HEK293 (cell line): ENCODE measurements at regions not wholly inside any gene's neighbourhood (a gene's known extent, or its start where the extent isn't known, plus 50 kb on each side); places are given as distances from the start of the nearest gene placed in this dataset.
A peak's percentile ranks its signal among the peaks of the same experiment; 100 is the strongest.

Source experiments
- CTCF ChIA-PET: fragments of 350-600 bp; formaldehyde crosslinking; extraction: SDS; loops from one replicate; lab custom pipeline; 2021; ENCODE audit warnings: antibody characterized with exemption; lab: Yijun Ruan, JAX
- POLR2A ChIA-PET: fragments of 300-600 bp; formaldehyde crosslinking; extraction: SDS; loops from one replicate; lab custom pipeline; 2020; ENCODE audit warnings: antibody characterized with exemption, inconsistent platforms; lab: Yijun Ruan, JAX
- H3K27ac ChIP-seq: fragments of 200-500 bp; sonication (Bioruptor generic); 2 replicates; pipeline ENCODE4 v1.5.1; 2014; ENCODE audit warnings: low read depth, low read length, control low read depth, inconsistent platforms; ENCODE audit errors: extremely low read depth
- H3K36me3 ChIP-seq, 2 experiments: fragments of 200-500 bp in 1 of 2; sonication (Bioruptor generic) in 1 of 2; 1 replicate in 1 of 2; 2 replicates in 1 of 2; pipeline ENCODE4 v1.5.1; 2014 to 2017; ENCODE audit warnings: inconsistent platforms in 2 of 2, low read length in 2 of 2; ENCODE audit not compliant: control insufficient read depth in 2 of 2, insufficient read depth in 1 of 2
- H3K4me1 ChIP-seq: fragments of 200-500 bp; sonication (Bioruptor generic); 2 replicates; pipeline ENCODE4 v1.5.1; 2014; ENCODE audit warnings: mild to moderate bottlenecking, low read length, inconsistent platforms; ENCODE audit not compliant: control insufficient read depth, insufficient read depth
- H3K4me3 ChIP-seq: 2 replicates; pipeline ENCODE4 v1.5.1; 2011; ENCODE audit warnings: low read depth, mild to moderate bottlenecking, control low read depth, low read length, moderate library complexity
- H3K9me3 ChIP-seq: fragments of 200-500 bp; sonication (Bioruptor generic); 2 replicates; pipeline ENCODE4 v1.5.1; 2014; ENCODE audit warnings: low read depth, low read length, inconsistent platforms; ENCODE audit not compliant: control insufficient read depth, insufficient read depth
- GLI4 ChIP-seq: fragments of 450-650 bp; formaldehyde crosslinking; IDR thresholded peaks from 2 replicates; pipeline ENCODE4 v1.5.1; 2016; ENCODE audit warnings: missing biosample characterization, missing genetic modification characterization
- MYNN ChIP-seq: fragments of 450-650 bp; formaldehyde crosslinking; IDR thresholded peaks from 2 replicates; pipeline ENCODE4 v1.5.1; 2016; ENCODE audit warnings: missing biosample characterization, missing genetic modification characterization, borderline replicate concordance
- PRDM1 ChIP-seq: fragments of 450-650 bp; formaldehyde crosslinking; IDR thresholded peaks from 2 replicates; pipeline ENCODE4; 2016; ENCODE audit warnings: missing biosample characterization, missing genetic modification characterization
- RBAK ChIP-seq: fragments of 450-650 bp; formaldehyde crosslinking; IDR thresholded peaks from 2 replicates; pipeline ENCODE4 v1.5.1; 2016; ENCODE audit warnings: missing biosample characterization, missing genetic modification characterization
- ZNF121 ChIP-seq: fragments of 450-650 bp; formaldehyde crosslinking; IDR thresholded peaks from 2 replicates; pipeline ENCODE4 v1.5.1; 2016; ENCODE audit warnings: missing biosample characterization, missing genetic modification characterization
- ZNF138 ChIP-seq: fragments of 450-650 bp; formaldehyde crosslinking; IDR thresholded peaks from 2 replicates; pipeline ENCODE4 v1.5.1; 2016; ENCODE audit warnings: missing biosample characterization, missing genetic modification characterization, borderline replicate concordance
- ZNF16 ChIP-seq: fragments of 450-650 bp; formaldehyde crosslinking; IDR thresholded peaks from 2 replicates; pipeline ENCODE4 v1.5.1; 2016; ENCODE audit warnings: low read depth, missing biosample characterization, missing genetic modification characterization
- ZNF184 ChIP-seq: fragments of 450-650 bp; IDR thresholded peaks from 2 replicates; pipeline ENCODE4 v1.5.1; 2018; ENCODE audit warnings: missing biosample characterization, mild to moderate bottlenecking, missing genetic modification characterization
- ZNF214 ChIP-seq: fragments of 450-650 bp; formaldehyde crosslinking; IDR thresholded peaks from 2 replicates; pipeline ENCODE4 v1.5.1; 2017; ENCODE audit warnings: missing biosample characterization, mild to moderate bottlenecking, missing genetic modification characterization, borderline replicate concordance
- ZNF23 ChIP-seq: fragments of 450-650 bp; formaldehyde crosslinking; IDR thresholded peaks from 2 replicates; pipeline ENCODE4 v1.5.1; 2016; ENCODE audit warnings: missing biosample characterization, missing genetic modification characterization, borderline replicate concordance
- ZNF24 ChIP-seq: fragments of 450-650 bp; formaldehyde crosslinking; IDR thresholded peaks from 2 replicates; pipeline ENCODE4 v1.5.1; 2016; ENCODE audit warnings: missing biosample characterization, missing genetic modification characterization
- ZNF302 ChIP-seq: fragments of 450-650 bp; formaldehyde crosslinking; IDR thresholded peaks from 2 replicates; pipeline ENCODE4 v1.5.1; 2016; ENCODE audit warnings: missing biosample characterization, missing genetic modification characterization, low read depth
- ZNF416 ChIP-seq: fragments of 450-650 bp; formaldehyde crosslinking; IDR thresholded peaks from 2 replicates; pipeline ENCODE4 v1.5.1; 2016; ENCODE audit warnings: missing biosample characterization, missing genetic modification characterization
- ZNF473 ChIP-seq: fragments of 450-650 bp; formaldehyde crosslinking; IDR thresholded peaks from 2 replicates; pipeline ENCODE4 v1.5.1; 2017; ENCODE audit warnings: missing biosample characterization, missing genetic modification characterization
- ZNF510 ChIP-seq: fragments of 450-650 bp; formaldehyde crosslinking; IDR thresholded peaks from 2 replicates; pipeline ENCODE4 v1.5.1; 2018; ENCODE audit warnings: mild to moderate bottlenecking, missing genetic modification characterization, missing biosample characterization; ENCODE audit not compliant: insufficient replicate concordance
- ZNF549 ChIP-seq: fragments of 450-650 bp; IDR thresholded peaks from 2 replicates; pipeline ENCODE4 v1.5.1; 2018; ENCODE audit warnings: missing biosample characterization, missing genetic modification characterization, mild to moderate bottlenecking, inconsistent platforms, moderate library complexity
- ZNF585B ChIP-seq: fragments of 450-650 bp; formaldehyde crosslinking; IDR thresholded peaks from 2 replicates; pipeline ENCODE4 v1.5.1; 2016; ENCODE audit warnings: missing biosample characterization, missing genetic modification characterization
- ZNF654 ChIP-seq: fragments of 450-650 bp; formaldehyde crosslinking; IDR thresholded peaks from 2 replicates; pipeline ENCODE4 v1.5.1; 2016; ENCODE audit warnings: low read depth, missing biosample characterization, missing genetic modification characterization
- ZNF707 ChIP-seq: fragments of 450-650 bp; formaldehyde crosslinking; IDR thresholded peaks from 2 replicates; pipeline ENCODE4 v1.5.1; 2016; ENCODE audit warnings: missing biosample characterization, missing genetic modification characterization
- TF ChIP-seq, protein P1 (sequence below): fragments of 450-650 bp; formaldehyde crosslinking; IDR thresholded peaks from 2 replicates; pipeline ENCODE4 v1.5.1; 2017; ENCODE audit warnings: missing biosample characterization, missing genetic modification characterization
- TF ChIP-seq, protein P2 (sequence below): sonication (generic); formaldehyde crosslinking; IDR thresholded peaks from 2 replicates; pipeline ENCODE4 v1.8.1; 2022; ENCODE audit warnings: mild to moderate bottlenecking, moderate library complexity, missing genetic modification reagents
- TF ChIP-seq, protein P3 (sequence below): fragments of 450-650 bp; formaldehyde crosslinking; IDR thresholded peaks from 2 replicates; pipeline ENCODE4 v1.5.1; 2016; ENCODE audit warnings: missing biosample characterization, missing genetic modification characterization, borderline replicate concordance
- TF ChIP-seq, protein P4 (sequence below): fragments of 450-650 bp; formaldehyde crosslinking; IDR thresholded peaks from 2 replicates; pipeline ENCODE4 v1.5.1; 2016; ENCODE audit warnings: missing biosample characterization, missing genetic modification characterization

DNA sequence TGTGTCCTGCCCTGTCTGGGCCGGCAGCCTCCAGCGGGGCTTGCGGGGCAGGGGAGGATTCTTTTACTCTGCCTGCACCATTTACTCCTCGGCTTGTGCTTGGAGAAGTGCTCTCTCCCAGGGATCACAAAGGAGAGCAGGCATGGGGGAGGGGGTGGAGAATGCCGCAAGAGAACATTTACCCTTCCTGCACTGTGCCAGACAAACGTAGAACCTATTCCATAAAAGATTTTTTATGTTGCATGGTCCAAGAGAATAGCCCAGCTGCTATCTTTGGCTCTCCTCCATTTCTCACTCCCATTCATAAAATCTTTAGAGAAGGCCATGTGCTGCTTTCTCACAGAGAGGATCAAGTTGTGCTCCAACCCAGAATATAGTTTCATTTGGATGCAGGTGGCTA is 159.4 kb downstream of the SPTSSA start:
- no peaks in the 10 kb centered on the region for H3K9me3 ChIP-seq
- TF ChIP-seq ZNF549: no peak
- TF ChIP-seq, protein P1, sequence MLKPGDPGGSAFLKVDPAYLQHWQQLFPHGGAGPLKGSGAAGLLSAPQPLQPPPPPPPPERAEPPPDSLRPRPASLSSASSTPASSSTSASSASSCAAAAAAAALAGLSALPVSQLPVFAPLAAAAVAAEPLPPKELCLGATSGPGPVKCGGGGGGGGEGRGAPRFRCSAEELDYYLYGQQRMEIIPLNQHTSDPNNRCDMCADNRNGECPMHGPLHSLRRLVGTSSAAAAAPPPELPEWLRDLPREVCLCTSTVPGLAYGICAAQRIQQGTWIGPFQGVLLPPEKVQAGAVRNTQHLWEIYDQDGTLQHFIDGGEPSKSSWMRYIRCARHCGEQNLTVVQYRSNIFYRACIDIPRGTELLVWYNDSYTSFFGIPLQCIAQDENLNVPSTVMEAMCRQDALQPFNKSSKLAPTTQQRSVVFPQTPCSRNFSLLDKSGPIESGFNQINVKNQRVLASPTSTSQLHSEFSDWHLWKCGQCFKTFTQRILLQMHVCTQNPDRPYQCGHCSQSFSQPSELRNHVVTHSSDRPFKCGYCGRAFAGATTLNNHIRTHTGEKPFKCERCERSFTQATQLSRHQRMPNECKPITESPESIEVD (tag by site-specific recombination): no peak
- no peak for TF ChIP-seq MYNN (tag by site-specific recombination)
- TF ChIP-seq PRDM1: no peak
- TF ChIP-seq ZNF473 (tag by site-specific recombination): no peak
- H3K4me1 ChIP-seq: no peaks in the 10 kb centered on the region
- H3K36me3 ChIP-seq: no peaks in the 10 kb centered on the region
- H3K4me3 ChIP-seq: no peak overlapping the region
- H3K27ac ChIP-seq: no peak overlapping the region
- ChIA-PET POLR2A (no interaction called here), CTCF (interaction anchor here (0.7 to 6.4 kb wide), 8 partner anchors 21 to 1388 kb away, joined by 3 to 41 read pairs (median 5); no protein-coding TSS in a partner anchor)

DNA sequence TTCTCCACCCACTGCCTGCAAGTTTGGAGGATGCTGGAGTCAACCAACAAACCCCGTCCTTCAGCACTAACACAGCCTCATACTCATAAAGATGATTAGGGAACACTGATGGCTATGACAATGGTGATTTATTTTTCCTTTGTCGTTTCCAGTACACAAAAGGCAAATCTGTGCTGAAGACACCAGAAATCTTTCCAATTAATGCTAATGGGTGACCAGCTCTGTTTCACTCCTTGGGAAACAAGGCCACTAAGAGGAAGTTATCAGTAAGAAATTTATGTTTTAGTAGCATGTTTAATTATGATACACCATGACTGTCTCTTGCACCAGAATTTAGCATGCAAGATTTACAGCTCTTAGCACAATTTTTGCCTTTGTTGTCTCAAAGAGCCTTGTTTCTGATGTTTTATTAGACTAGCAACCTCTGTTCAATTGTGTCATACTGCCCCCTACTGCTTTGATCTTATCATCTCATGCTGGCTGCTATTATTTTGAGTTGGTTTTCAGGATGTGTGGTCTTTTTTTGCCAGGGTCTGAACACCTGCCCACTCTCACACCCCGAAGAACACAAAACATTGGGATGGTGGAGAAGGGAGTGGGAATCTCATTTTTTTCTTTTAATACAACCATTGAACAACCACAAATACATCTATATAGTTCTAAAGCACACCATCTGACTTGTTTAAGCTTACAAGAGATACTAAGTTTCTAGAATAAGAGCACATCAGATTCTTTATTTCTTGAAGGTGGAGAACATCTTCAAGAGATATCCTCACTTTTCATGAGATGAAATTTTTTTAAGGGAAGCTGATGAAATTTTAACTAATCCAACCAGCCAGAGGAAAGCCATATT is 160.9 kb downstream of the SPTSSA start:
- ChIA-PET POLR2A (no interaction called here), CTCF (interaction anchor here (0.5 to 6.4 kb wide), 39 partner anchors 10 to 1726 kb away, joined by 3 to 41 read pairs (median 4); no protein-coding TSS in a partner anchor)
- Histone ChIP-seq H3K4me1 (no peaks in the 10 kb centered on the region), H3K27ac (no peak overlapping the region), H3K4me3 (no peak overlapping the region), H3K36me3 (no peaks in the 10 kb centered on the region), H3K9me3 (no peaks in the 10 kb centered on the region)
- TF ChIP-seq ZNF707 (tag by site-specific recombination) (no peak), ZNF585B (tag by site-specific recombination) (no peak), ZNF121 (tag by site-specific recombination) (no peak), ZNF24 (tag by site-specific recombination) (no peak), RBAK (no peak), ZNF654 (tag by site-specific recombination) (peak; percentile 87), GLI4 (tag by site-specific recombination) (no peak), ZNF138 (tag by site-specific recombination) (no peak), ZNF214 (tag by site-specific recombination) (no peak), ZNF416 (tag by site-specific recombination) (no peak), ZNF23 (tag by site-specific recombination) (no peak), ZNF510 (tag by site-specific recombination) (no peak), ZNF184 (tag by site-specific recombination) (no peak), ZNF302 (tag by site-specific recombination) (no peak), ZNF16 (tag by site-specific recombination) (no peak)
- TF ChIP-seq, protein P2, sequence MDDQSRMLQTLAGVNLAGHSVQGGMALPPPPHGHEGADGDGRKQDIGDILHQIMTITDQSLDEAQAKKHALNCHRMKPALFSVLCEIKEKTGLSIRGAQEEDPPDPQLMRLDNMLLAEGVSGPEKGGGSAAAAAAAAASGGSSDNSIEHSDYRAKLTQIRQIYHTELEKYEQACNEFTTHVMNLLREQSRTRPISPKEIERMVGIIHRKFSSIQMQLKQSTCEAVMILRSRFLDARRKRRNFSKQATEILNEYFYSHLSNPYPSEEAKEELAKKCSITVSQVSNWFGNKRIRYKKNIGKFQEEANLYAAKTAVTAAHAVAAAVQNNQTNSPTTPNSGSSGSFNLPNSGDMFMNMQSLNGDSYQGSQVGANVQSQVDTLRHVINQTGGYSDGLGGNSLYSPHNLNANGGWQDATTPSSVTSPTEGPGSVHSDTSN (CRISPR knock-in tag): no peak
- TF ChIP-seq, protein P3, sequence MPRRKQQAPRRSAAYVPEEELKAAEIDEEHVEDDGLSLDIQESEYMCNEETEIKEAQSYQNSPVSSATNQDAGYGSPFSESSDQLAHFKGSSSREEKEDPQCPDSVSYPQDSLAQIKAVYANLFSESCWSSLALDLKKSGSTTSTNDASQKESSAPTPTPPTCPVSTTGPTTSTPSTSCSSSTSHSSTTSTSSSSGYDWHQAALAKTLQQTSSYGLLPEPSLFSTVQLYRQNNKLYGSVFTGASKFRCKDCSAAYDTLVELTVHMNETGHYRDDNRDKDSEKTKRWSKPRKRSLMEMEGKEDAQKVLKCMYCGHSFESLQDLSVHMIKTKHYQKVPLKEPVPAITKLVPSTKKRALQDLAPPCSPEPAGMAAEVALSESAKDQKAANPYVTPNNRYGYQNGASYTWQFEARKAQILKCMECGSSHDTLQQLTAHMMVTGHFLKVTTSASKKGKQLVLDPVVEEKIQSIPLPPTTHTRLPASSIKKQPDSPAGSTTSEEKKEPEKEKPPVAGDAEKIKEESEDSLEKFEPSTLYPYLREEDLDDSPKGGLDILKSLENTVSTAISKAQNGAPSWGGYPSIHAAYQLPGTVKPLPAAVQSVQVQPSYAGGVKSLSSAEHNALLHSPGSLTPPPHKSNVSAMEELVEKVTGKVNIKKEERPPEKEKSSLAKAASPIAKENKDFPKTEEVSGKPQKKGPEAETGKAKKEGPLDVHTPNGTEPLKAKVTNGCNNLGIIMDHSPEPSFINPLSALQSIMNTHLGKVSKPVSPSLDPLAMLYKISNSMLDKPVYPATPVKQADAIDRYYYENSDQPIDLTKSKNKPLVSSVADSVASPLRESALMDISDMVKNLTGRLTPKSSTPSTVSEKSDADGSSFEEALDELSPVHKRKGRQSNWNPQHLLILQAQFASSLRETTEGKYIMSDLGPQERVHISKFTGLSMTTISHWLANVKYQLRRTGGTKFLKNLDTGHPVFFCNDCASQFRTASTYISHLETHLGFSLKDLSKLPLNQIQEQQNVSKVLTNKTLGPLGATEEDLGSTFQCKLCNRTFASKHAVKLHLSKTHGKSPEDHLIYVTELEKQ (tag by site-specific recombination): no peak
- TF ChIP-seq, protein P4, sequence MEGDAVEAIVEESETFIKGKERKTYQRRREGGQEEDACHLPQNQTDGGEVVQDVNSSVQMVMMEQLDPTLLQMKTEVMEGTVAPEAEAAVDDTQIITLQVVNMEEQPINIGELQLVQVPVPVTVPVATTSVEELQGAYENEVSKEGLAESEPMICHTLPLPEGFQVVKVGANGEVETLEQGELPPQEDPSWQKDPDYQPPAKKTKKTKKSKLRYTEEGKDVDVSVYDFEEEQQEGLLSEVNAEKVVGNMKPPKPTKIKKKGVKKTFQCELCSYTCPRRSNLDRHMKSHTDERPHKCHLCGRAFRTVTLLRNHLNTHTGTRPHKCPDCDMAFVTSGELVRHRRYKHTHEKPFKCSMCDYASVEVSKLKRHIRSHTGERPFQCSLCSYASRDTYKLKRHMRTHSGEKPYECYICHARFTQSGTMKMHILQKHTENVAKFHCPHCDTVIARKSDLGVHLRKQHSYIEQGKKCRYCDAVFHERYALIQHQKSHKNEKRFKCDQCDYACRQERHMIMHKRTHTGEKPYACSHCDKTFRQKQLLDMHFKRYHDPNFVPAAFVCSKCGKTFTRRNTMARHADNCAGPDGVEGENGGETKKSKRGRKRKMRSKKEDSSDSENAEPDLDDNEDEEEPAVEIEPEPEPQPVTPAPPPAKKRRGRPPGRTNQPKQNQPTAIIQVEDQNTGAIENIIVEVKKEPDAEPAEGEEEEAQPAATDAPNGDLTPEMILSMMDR: peak; percentile 46; the same call in 1 of the 2 replicates
- TF ChIP-seq, protein P1 (tag by site-specific recombination): peak; percentile 12; the same call in 1 of the 2 replicates
